ENCODE measurements at regions not wholly inside any gene's neighbourhood (a gene's known extent, or its start where the extent isn't known, plus 50 kb on each side); places are given as distances from the start of the nearest gene placed in this dataset.

DNA sequence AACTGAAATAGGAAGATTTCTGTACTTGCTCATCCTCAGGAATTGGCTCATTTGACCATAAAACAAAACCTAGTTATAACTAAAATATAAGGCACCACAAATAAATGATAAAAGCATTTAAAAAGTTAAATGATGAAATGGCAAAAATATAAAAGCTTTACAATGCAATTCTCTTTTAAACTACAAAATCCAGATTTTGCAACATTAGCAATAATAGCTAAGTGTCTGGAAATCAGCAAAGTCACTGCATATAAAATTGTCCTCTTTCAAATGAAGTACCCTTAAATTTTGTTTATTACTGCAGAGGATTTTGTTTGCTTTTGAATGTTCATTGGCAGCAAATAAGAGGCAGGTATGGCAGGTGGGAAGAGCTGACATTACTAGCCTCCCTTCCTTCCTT is 270.4 kb upstream of the RSPO3 start (continued):
- TF ChIP-seq, protein P1, sequence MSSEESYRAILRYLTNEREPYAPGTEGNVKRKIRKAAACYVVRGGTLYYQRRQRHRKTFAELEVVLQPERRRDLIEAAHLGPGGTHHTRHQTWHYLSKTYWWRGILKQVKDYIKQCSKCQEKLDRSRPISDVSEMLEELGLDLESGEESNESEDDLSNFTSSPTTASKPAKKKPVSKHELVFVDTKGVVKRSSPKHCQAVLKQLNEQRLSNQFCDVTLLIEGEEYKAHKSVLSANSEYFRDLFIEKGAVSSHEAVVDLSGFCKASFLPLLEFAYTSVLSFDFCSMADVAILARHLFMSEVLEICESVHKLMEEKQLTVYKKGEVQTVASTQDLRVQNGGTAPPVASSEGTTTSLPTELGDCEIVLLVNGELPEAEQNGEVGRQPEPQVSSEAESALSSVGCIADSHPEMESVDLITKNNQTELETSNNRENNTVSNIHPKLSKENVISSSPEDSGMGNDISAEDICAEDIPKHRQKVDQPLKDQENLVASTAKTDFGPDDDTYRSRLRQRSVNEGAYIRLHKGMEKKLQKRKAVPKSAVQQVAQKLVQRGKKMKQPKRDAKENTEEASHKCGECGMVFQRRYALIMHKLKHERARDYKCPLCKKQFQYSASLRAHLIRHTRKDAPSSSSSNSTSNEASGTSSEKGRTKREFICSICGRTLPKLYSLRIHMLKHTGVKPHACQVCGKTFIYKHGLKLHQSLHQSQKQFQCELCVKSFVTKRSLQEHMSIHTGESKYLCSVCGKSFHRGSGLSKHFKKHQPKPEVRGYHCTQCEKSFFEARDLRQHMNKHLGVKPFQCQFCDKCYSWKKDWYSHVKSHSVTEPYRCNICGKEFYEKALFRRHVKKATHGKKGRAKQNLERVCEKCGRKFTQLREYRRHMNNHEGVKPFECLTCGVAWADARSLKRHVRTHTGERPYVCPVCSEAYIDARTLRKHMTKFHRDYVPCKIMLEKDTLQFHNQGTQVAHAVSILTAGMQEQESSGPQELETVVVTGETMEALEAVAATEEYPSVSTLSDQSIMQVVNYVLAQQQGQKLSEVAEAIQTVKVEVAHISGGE (tag by site-specific recombination; conservative IDR thresholded peaks at IDR 0.05; ENCODE audit: low read depth) = no peak
- TF ChIP-seq, protein P2, sequence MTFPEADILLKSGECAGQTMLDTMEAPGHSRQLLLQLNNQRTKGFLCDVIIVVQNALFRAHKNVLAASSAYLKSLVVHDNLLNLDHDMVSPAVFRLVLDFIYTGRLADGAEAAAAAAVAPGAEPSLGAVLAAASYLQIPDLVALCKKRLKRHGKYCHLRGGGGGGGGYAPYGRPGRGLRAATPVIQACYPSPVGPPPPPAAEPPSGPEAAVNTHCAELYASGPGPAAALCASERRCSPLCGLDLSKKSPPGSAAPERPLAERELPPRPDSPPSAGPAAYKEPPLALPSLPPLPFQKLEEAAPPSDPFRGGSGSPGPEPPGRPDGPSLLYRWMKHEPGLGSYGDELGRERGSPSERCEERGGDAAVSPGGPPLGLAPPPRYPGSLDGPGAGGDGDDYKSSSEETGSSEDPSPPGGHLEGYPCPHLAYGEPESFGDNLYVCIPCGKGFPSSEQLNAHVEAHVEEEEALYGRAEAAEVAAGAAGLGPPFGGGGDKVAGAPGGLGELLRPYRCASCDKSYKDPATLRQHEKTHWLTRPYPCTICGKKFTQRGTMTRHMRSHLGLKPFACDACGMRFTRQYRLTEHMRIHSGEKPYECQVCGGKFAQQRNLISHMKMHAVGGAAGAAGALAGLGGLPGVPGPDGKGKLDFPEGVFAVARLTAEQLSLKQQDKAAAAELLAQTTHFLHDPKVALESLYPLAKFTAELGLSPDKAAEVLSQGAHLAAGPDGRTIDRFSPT (tag by site-specific recombination; IDR thresholded peaks at IDR 0.05) = no peak

DNA sequence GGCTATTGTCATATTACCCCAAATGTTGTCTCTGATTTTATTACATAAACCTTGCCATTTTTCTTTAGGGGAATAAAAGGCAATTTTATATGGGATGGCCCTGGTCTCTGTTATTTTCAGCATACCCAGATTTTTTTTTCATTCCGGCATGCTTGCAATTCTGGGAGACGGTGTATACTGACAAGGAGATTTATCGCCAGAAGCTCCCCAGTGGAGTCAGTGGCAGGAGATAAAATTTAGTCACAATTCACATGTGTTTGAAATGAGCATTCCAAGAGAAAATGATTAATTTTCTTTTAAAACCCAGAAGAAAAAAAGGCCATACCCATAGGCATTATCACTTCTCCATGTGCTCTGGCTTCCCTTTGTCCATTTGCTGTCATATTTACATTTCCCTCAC is 250.8 kb upstream of the RSPO3 start:
- H3K4me3 ChIP-seq (ENCODE audit: low read depth, low read length) = no peak overlapping the region
- no peak for TF ChIP-seq ZNF354C (tag by site-specific recombination; IDR thresholded peaks at IDR 0.05; ENCODE audit: borderline replicate concordance, low read depth)
- no peak for TF ChIP-seq ZNF248 (tag by site-specific recombination; IDR thresholded peaks at IDR 0.05)
- no peak for TF ChIP-seq ZNF266 (tag by site-specific recombination; IDR thresholded peaks at IDR 0.05; ENCODE audit: low read depth)
- no peak for TF ChIP-seq ZNF311 (tag by site-specific recombination; IDR thresholded peaks at IDR 0.05; ENCODE audit: borderline replicate concordance)
- TF ChIP-seq ZNF677 (tag by site-specific recombination; IDR thresholded peaks at IDR 0.05) = no peak
- TF ChIP-seq PRDM1 (tag by site-specific recombination; IDR thresholded peaks at IDR 0.05) = no peak
- no peak for TF ChIP-seq ZNF514 (tag by site-specific recombination; IDR thresholded peaks at IDR 0.05)
- TF ChIP-seq ZNF140 (tag by site-specific recombination; IDR thresholded peaks at IDR 0.05) = no peak
- TF ChIP-seq ZNF548 (tag by site-specific recombination; IDR thresholded peaks at IDR 0.05) = no peak
- no peak for TF ChIP-seq ZNF707 (tag by site-specific recombination; IDR thresholded peaks at IDR 0.05)
- no peak for TF ChIP-seq ZBTB17 (tag by site-specific recombination; IDR thresholded peaks at IDR 0.05)
- TF ChIP-seq GLI4 (tag by site-specific recombination; IDR thresholded peaks at IDR 0.05) = no peak
- TF ChIP-seq ZNF530 (tag by site-specific recombination; IDR thresholded peaks at IDR 0.05; ENCODE audit: low read depth) = no peak
- TF ChIP-seq ZNF621 (tag by site-specific recombination; IDR thresholded peaks at IDR 0.05) = no peak
- TF ChIP-seq ZNF624 (tag by site-specific recombination; IDR thresholded peaks at IDR 0.05) = no peak
- TF ChIP-seq ZNF48 (tag by site-specific recombination; IDR thresholded peaks at IDR 0.05) = no peak
- H3K9me3 ChIP-seq (ENCODE audit: control insufficient read depth, insufficient read depth, low read depth, low read length) = no peaks in the 10 kb centered on the region
- CTCF ChIA-PET = no interaction called here
- POLR2A ChIA-PET = no interaction called here
- no peaks in the 10 kb centered on the region for H3K4me1 ChIP-seq (ENCODE audit: control insufficient read depth, insufficient read depth, low read length)
- H3K36me3 ChIP-seq (ENCODE audit: control insufficient read depth in 2 of 2, insufficient read depth in 1 of 2, low read length in 2 of 2) = no peaks in the 10 kb centered on the region
- no peak overlapping the region for H3K27ac ChIP-seq (ENCODE audit: extremely low read depth, low read depth, low read length)

DNA sequence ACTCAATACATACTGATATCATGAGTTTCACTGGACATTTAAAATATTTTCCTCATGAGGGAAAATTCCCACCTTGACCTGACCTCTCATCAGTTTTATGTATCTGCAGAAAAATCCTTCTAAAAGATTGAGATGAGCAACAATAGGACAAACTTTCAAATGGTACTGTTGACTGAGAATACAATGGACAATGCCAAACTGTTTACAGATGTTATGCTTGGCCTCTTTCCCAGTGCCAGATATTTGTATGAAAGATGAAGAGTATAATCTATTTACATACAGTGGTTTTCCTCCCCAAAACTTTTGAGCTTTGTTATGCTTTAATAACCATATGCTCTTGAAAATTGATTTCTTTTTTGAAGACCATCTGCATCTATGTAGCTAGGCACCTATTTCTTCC is 245.1 kb upstream of the RSPO3 start:
- H3K9me3 ChIP-seq (ENCODE audit: control insufficient read depth, insufficient read depth, low read depth, low read length) = no peaks in the 10 kb centered on the region
- TF ChIP-seq ZNF416 (tag by site-specific recombination; IDR thresholded peaks at IDR 0.05) (no peak), ZFP3 (tag by site-specific recombination; IDR thresholded peaks at IDR 0.05; ENCODE audit: low read depth) (no peak), ZNF791 (tag by site-specific recombination; IDR thresholded peaks at IDR 0.05) (no peak), ZNF585B (tag by site-specific recombination; IDR thresholded peaks at IDR 0.05) (no peak)
- TF ChIP-seq, protein P3, sequence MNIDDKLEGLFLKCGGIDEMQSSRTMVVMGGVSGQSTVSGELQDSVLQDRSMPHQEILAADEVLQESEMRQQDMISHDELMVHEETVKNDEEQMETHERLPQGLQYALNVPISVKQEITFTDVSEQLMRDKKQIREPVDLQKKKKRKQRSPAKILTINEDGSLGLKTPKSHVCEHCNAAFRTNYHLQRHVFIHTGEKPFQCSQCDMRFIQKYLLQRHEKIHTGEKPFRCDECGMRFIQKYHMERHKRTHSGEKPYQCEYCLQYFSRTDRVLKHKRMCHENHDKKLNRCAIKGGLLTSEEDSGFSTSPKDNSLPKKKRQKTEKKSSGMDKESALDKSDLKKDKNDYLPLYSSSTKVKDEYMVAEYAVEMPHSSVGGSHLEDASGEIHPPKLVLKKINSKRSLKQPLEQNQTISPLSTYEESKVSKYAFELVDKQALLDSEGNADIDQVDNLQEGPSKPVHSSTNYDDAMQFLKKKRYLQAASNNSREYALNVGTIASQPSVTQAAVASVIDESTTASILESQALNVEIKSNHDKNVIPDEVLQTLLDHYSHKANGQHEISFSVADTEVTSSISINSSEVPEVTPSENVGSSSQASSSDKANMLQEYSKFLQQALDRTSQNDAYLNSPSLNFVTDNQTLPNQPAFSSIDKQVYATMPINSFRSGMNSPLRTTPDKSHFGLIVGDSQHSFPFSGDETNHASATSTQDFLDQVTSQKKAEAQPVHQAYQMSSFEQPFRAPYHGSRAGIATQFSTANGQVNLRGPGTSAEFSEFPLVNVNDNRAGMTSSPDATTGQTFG (tag by site-specific recombination; IDR thresholded peaks at IDR 0.05; ENCODE audit: borderline replicate concordance) = no peak
- TF ChIP-seq, protein P4, sequence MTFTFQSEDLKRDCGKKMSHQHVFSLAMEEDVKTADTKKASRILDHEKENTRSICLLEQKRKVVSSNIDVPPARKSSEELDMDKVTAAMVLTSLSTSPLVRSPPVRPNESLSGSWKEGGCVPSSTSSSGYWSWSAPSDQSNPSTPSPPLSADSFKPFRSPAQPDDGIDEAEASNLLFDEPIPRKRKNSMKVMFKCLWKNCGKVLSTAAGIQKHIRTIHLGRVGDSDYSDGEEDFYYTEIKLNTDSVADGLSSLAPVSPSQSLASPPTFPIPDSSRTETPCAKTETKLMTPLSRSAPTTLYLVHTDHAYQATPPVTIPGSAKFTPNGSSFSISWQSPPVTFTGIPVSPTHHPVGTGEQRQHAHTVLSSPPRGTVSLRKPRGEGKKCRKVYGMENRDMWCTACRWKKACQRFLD (tag by site-specific recombination; IDR thresholded peaks at IDR 0.05) = no peak
- H3K36me3 ChIP-seq (ENCODE audit: control insufficient read depth in 2 of 2, insufficient read depth in 1 of 2, low read length in 2 of 2) = no peaks in the 10 kb centered on the region
- H3K4me1 ChIP-seq (ENCODE audit: control insufficient read depth, insufficient read depth, low read length) = no peaks in the 10 kb centered on the region
- CTCF ChIA-PET = no interaction called here
- H3K27ac ChIP-seq (ENCODE audit: extremely low read depth, low read depth, low read length) = no peak overlapping the region
- no peak overlapping the region for H3K4me3 ChIP-seq (ENCODE audit: low read depth, low read length)
- POLR2A ChIA-PET = no interaction called here

Data from HEK293 (cell line).